AG09319 (cell line): ENCODE measurements at regions not wholly inside any gene's neighbourhood (a gene's known extent, or its start where the extent isn't known, plus 50 kb on each side); places are given as distances from the start of the nearest gene placed in this dataset.
"Not testable (repeated sequence)": the region's sequence is repeated elsewhere in the genome, so short reads cannot be mapped to it uniquely, and the experiment has no call there.

Source experiments
- DNase-seq: peaks from one replicate; pipeline ENCODE4 v3.0.0-alpha.2; 2010; ENCODE audit warnings: low read depth; ENCODE audit errors: extremely low read depth
- CTCF ChIP-seq: IDR thresholded peaks from 2 replicates; pipeline ENCODE4 v1.5.1; 2011; ENCODE audit warnings: low read depth, mild to moderate bottlenecking, inconsistent platforms, low read length, moderate library complexity

GRCh38 chr2:154580767-154581166 lies 117.7 kb upstream of the KCNJ3 start:
- DNase-seq, result no peak
- no peak for TF ChIP-seq CTCF

- DNase-seq, result not testable (repeated sequence)
Measured at GRCh38 chr2:154582694-154583093, 115.8 kb upstream of the KCNJ3 start.

- not testable (repeated sequence) for DNase-seq
Measured at GRCh38 chr2:154583274-154583673, 115.2 kb upstream of the KCNJ3 start.

GRCh38 chr2:154587739-154588138 lies 110.8 kb upstream of the KCNJ3 start:
- TF ChIP-seq CTCF, result no peak
- no peak for DNase-seq

- no peak for DNase-seq
- TF ChIP-seq CTCF, result no peak
Measured at GRCh38 chr2:154588838-154589237, 109.7 kb upstream of the KCNJ3 start.

GRCh38 chr2:154589514-154589913 lies 109.0 kb upstream of the KCNJ3 start:
- no peak for DNase-seq
- TF ChIP-seq CTCF, result no peak

- DNase-seq, result no peak
- TF ChIP-seq CTCF, result no peak
Measured at GRCh38 chr2:154591294-154591820, 107.1 kb upstream of the KCNJ3 start.

- no peak for DNase-seq
- no peak for TF ChIP-seq CTCF
Measured at GRCh38 chr2:154599189-154599588, 99.3 kb upstream of the KCNJ3 start.
